ENCODE measurements at regions not wholly inside any gene's neighbourhood (a gene's known extent, or its start where the extent isn't known, plus 50 kb on each side); places are given as distances from the start of the nearest gene placed in this dataset.
A peak's percentile ranks its signal among the peaks of the same experiment; 100 is the strongest.
"Not testable (repeated sequence)": the region's sequence is repeated elsewhere in the genome, so short reads cannot be mapped to it uniquely, and the experiment has no call there.

GRCh38 chr3:150238995-150239619 is 169.0 kb upstream of the TSC22D2 start:
- no peak for DNase-seq

- no peak for DNase-seq
Observed at GRCh38 chr3:150238048-150238802, 169.9 kb upstream of the TSC22D2 start.

DNA sequence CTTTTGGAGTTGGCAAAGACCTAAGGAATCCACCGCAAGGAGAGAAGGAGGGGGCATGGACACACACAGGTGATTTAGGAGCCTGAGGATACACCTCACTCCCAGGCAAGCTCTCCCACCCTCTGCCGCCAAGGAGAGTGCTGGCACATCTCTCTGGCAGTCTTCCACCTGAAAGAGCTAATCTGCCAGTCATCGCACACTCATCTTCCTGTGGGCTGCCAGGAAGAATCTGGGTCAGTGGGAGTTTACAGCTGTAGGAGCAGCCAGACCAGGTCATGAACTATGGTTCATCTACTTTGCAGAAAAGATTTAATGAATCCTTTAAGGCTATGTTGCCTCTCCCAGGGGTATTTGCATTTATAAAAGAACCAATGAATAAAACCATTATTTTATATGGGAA is 170.6 kb upstream of the TSC22D2 start:
- DNase-seq, result no peak

DNA sequence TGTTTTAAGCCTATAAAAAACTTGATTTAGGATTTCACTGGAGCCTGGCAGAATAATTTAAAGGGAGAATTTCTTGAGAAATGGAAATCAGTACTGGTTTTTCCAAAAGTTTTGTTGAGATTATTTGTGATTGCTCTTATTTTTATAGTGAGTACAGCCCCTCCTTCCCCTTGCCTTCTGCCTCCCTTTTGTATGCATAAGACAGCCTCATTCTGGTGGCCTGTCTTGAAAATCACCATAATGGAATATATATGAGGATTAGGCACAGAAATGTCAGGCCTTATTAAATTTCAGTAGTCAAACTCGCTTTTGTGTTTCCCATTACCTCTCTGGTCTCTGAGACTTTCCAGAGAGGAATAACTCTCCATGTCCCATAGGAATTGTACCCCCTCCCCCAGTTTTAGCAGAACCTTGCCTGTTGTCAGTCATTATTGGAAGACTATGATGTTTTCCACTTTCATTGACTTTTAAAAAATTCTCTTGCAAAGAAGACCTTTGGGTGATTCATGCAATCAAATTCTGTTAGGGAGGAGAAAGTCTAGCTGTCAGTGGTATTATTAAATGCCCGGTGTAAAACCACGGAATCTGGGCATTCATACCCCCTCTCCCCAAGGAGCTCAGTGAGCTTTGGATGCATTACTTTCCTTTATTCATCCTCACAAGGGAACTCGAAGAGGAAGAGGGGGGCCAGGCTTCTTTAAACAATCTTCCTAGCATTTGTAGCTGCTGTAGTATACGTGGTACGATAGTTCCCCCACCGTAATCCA is 171.6 kb upstream of the TSC22D2 start:
- no peak for DNase-seq

DNA sequence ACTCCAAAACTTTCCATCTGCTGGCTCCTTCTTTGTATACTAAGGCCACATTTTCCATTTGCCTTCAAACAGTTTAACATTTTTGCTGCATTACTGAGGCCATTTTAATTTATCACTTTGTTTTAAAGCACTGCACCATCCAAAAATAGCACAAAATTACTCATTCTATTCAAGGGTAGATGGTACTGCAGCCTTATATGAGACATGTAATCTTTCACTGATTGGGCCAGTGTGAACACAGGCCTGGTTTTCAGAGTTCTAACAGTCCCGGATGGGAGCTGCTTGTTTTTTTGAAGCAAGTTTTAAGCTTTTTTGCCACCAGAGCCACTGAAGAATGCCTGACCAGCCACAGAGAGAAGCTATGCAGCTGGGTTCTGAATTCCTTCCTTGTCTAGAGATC is 172.3 kb upstream of the TSC22D2 start:
- DNase-seq, result no peak

GRCh38 chr3:150232992-150233451 is 175.1 kb upstream of the TSC22D2 start:
- DNase-seq, result no peak

- no peak for DNase-seq
Observed at GRCh38 chr3:150230037-150230436, 178.1 kb upstream of the TSC22D2 start.

DNA sequence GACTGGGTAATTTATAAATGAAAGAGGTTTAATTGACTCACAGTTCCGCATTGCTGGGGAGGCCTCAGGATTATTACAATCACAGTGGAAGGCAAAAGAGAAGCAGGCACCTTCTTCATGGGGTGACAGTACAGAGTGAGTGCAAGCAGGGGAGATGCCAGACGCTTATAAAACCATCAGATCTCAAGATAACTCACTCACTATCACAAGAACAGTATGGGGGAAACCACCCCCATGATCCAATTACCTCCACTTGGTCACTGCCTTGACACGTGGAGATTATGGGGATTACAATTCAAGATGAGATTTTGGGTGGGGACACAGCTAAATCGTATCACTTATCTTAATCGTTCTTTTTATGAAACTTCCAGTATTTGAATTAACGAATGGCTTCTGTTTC is 179.5 kb upstream of the TSC22D2 start:
- DNase-seq, result not testable (repeated sequence)

DNA sequence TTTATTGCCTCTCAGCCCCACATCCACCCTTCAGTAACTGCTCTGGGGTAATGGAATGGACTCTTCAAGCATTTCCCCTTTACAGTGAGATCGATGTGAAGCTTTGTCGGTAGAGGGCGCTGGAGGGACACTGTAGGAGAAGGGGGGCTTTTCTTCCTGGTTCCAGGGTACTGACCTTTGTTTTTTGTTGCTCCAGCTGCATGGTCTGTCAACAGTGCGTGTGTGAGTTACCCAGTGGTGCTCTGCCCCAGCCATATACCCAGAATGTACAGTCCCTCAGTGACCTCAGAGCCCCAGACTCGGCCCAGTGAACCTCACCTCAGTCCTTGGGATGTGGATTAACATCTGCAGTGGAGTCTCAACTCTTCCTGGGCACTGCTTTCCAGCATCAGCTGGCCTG is 180.3 kb upstream of the TSC22D2 start:
- peak in 1 of 5 donors; percentile 13 for DNase-seq

- no peak for DNase-seq
Observed at GRCh38 chr3:150225986-150226385, 182.1 kb upstream of the TSC22D2 start.

- no peak for DNase-seq
Observed at GRCh38 chr3:150223558-150223957, 184.5 kb upstream of the TSC22D2 start.

DNA sequence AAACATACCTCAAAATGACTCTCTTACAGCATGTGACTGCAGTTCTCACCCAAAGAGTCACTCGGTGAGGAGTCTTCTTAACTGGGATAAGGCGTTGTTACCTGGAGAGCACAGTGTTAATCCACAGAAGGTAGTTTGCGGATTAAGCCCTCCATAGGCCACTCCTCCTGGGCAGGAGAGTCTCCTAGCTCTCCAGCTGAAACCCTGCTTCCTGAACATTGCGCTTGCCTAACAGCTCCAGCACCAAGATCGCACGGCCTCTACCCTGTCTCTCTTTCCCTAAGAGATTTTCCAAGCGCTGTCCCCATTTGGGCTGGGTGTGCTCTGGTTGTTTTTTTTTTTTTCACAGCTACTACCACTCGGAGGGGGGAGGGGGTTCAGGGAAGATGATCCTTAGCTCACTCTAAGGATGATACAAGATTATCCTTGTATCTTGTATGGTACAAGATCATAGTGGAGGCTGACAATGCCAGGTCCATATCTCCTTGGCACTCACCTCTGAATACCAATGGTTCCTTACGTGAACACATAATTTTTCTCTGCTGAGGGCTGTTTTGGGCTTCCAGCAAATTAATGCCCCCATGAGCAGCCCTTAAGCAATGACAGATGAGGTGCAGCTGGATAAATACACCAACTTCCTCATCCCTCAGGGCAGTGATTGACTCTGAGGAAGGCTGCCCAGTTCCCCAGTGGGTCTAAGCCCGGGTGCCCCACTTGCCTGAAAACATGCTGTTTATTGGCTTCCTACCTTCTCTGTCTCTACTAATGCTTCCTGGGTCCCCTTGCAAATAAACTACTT is 185.2 kb upstream of the TSC22D2 start:
- no peak for DNase-seq

DNA sequence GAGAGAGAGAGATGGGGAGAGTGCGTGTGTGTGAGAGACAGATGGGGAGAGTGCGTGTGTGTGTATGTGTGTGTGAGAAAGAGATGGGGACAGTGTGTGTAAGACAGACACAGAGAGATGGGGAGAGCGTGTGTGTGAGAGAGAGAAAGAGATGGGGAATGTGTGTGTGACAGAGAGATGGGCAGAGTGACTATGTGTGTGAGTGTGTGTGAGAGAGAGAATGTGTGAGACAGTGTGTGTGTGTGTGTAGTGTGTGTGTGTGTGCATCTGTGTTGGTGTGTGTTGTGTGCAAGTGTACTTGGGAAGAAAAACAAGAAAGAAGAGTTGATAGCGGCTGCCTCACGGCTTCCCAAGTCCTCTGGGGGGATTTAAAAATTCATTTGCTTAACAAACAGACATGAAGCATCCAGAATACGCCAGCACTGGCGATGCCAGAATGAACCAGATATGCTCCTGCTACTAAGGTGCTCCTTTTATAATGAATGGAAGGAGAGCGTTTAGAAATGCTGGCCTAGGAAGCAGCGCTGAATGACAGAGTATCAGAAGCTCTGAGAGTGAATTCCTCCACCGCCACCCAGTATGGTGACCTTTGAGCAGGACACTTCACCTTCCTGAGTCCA is 186.1 kb upstream of the TSC22D2 start:
- no peak for DNase-seq

- DNase-seq, result no peak
Observed at GRCh38 chr3:150220799-150221198, 187.3 kb upstream of the TSC22D2 start.

DNA sequence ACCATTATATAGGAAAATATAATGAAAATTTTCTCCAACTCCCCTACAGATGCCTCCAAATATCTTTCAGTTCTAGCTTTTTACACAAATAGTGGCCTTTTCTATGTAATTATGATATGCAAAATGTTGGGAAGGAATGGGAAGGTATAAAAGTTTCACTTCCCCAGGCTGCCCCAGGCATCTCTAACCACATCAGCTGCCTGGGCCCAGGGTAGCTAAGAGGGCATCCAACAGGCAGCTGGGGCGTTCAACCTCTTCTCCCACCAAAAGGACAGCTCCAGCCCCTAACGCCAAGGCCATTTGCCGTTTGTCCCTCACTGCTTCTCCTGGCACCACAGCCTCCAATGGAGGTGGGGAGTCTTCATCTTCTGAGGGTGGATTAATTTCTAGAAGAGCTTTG is 188.1 kb upstream of the TSC22D2 start:
- no peak for DNase-seq

GRCh38 chr3:150218841-150219240 is 189.3 kb upstream of the TSC22D2 start:
- no peak for DNase-seq

- DNase-seq, result no peak
Observed at GRCh38 chr3:150218236-150218635, 189.9 kb upstream of the TSC22D2 start.

DNA sequence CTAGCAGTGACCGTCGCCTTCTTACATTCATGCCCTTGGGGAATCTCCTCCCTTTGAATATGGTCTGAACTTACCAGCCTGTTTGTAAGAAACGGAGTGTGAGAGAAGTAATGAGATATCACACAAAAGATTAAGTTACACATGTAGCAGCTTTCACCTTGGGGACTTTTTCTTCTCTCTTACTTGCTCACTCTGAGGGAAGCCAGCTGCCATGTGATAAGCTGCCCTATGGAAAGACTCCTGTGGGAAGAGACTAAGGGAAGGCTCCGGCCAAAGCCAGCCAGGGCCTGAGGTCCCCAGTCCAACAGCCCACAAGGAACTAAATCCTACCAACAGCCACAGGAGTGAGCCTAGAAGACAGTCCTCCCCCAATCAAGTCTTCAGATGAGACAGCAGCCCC is 190.4 kb upstream of the TSC22D2 start:
- DNase-seq, result no peak

DNA sequence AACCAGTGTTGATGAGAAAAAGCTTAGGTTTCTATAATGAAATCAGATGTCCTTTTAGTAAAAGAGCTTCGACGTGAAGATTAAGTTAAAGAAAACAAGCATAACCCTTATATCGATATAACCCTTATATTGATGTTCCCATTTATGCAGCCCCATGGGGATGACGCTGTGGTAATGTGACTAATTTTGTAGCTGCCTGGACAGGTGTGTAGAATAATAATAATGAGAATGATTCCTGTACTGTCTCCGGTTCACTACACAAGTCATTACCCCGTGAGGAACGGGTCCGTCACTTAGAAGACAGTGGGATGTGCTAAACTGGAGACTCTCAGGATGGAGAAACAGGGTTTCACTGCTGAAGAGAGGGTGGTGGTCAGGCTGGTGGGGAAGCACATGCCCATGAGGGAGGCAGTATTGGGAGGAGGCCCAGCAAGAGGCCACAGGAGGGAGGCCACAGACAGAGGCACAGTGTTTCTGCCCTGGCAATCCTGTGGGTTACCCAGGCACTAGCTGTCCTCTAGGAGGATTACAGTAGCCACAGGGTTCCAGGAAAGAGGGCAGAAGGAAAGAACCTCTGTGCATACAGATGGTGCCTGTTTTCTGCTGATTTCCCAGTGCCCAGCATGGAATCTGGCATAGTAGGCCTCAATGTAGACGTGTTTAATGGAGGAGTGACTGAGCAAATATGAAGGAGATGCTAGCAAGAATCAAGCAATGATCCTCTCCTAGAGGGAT is 191.1 kb upstream of the TSC22D2 start:
- DNase-seq, result no peak

DNA sequence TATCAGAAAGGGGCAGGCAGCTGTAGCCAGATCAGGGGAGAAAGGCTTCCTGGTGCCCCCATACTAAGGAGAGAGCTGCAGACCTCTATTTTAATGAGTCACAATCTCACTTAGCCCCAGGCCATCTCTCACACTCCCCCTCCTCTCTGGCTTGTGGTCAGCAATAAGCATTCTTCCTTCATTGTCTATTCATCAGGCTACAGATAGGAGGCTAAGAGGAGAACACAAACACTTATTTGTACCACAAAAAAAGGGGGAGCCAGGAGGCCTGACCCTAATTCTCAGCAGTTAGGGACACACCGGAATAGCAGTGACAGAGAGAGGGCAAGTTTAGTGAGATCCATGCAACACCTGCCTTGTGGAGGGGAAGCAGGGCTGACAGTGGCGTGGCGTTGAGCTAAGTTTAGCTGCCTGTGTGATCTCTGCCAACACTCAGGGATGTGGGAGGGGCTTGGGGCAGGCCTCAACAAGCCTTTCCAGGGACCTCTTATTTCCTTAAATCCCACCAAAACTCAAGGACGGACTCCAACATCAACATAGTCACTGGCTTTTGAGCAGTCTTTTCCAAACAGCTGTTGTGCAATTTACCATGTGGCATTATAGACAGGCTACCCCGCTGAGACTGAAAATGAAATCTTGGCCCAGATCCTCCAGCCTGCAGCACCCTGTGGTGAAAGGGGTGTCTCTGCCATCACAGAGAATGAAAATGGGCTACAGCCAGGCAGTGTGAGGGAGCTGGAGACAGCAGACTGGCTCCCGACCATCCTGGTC is 191.9 kb upstream of the TSC22D2 start:
- DNase-seq, result no peak

DNA sequence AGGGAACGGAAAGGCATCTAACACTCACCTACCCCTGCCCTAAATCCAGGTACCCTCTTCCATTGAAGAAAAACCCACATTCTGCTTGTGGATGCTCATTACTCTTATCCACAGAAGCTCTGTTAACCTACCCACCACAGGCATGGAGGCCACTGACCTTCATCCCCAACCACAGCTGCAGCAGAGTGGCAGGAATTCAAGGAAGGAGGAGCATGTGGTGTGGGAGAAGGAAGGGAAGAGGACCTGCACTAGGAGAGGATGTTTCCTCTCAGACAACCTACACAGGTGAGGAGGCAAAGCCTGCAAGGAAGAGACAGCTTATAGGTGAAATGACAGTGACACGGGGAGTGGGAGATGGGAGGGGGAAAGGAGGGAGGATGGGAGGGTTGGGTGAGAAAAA is 192.5 kb upstream of the TSC22D2 start:
- no peak for DNase-seq

Data from T-helper 1 cell (primary cell).